Endothelial cell of umbilical vein (primary cell): ENCODE measurements at regions not wholly inside any gene's neighbourhood (a gene's known extent, or its start where the extent isn't known, plus 50 kb on each side); places are given as distances from the start of the nearest gene placed in this dataset.

Experiments used
- BruUV-seq: library from RNA; stranded (reverse); fragments of 400-500 nt; replicated peaks from 2 replicates; lab custom pipeline; 2021; lab: Mats Ljungman, UMichigan
- CTCF ChIA-PET: fragments of 300-600, 350-600 bp; sonication (Branson Sonifier 250); formaldehyde crosslinking; loops from one replicate; lab custom pipeline; 2021; ENCODE audit warnings: antibody characterized with exemption, inconsistent platforms; lab: Charles Lee
- POLR2A ChIA-PET: fragments of 300-600, 350-600 bp; sonication (Branson Sonifier 250); formaldehyde crosslinking; loops from one replicate; lab custom pipeline; 2021; ENCODE audit warnings: antibody characterized with exemption, inconsistent platforms; lab: Charles Lee
- DNase-seq: peaks from one replicate; pipeline ENCODE4 v3.0.0-alpha.2; 2011; ENCODE audit warnings: low read depth, low spot score
- FAIRE-seq: peaks from 2 replicates; lab custom pipeline; 2011; peaks lifted over from hg19 to GRCh38; lab: Jason Lieb, UNC
- H2AFZ ChIP-seq: 2 replicates; pipeline ENCODE4 v1.6.0; 2012; ENCODE audit warnings: low read depth, low read length, control low read depth, inconsistent platforms
- H3K27ac ChIP-seq: 2 replicates; pipeline ENCODE4 v1.5.1; 2011; ENCODE audit warnings: low read depth, mild to moderate bottlenecking, control low read depth, low read length, moderate library complexity; ENCODE audit not compliant: insufficient read depth
- H3K27me3 ChIP-seq, 2 experiments: 2 replicates each; pipeline versions ENCODE4 v1.6.0 to v1.6.1; 2011; ENCODE audit warnings: low read length in 2 of 2, mixed read lengths in 1 of 2; ENCODE audit not compliant: control insufficient read depth in 2 of 2, insufficient read depth in 2 of 2
- H3K36me3 ChIP-seq, 2 experiments: 2 replicates in 1 of 2; 3 replicates in 1 of 2; pipeline ENCODE4 v1.5.1; 2011; ENCODE audit warnings: low read length in 2 of 2, mild to moderate bottlenecking in 1 of 2, moderate library complexity in 1 of 2; ENCODE audit not compliant: control insufficient read depth in 2 of 2, insufficient read depth in 2 of 2; ENCODE audit errors: extremely low read depth in 1 of 2
- H3K4me1 ChIP-seq: 3 replicates; pipeline ENCODE4 v1.5.1; 2011; ENCODE audit warnings: mild to moderate bottlenecking, low read length; ENCODE audit not compliant: control insufficient read depth, insufficient read depth; ENCODE audit errors: extremely low read depth
- H3K4me2 ChIP-seq: 2 replicates; pipeline ENCODE4 v1.6.1; 2011; ENCODE audit warnings: low read length, control low read depth, mixed read lengths; ENCODE audit not compliant: insufficient read depth
- H3K4me3 ChIP-seq, 3 experiments: fragments of 200-600 bp in 1 of 3; sonication (generic), shearing (Covaris generic) in 1 of 3; replicated peaks in 1 of 3; 2 replicates each; pipeline ENCODE4 v1.5.1; 2011 to 2016; ENCODE audit warnings: control low read depth in 3 of 3, low read length in 3 of 3, mild to moderate bottlenecking in 2 of 3, inconsistent platforms in 1 of 3, low read depth in 1 of 3, moderate library complexity in 1 of 3; ENCODE audit not compliant: insufficient read depth in 1 of 3
- H3K79me2 ChIP-seq: 2 replicates; pipeline ENCODE4 v1.6.0; 2012; ENCODE audit warnings: low read length, inconsistent platforms; ENCODE audit not compliant: control insufficient read depth, insufficient read depth
- H3K9ac ChIP-seq: replicated peaks from 2 replicates; pipeline ENCODE3; 2011; ENCODE audit warnings: low read length, control low read depth; ENCODE audit not compliant: insufficient read depth; ENCODE audit errors: extremely low read depth
- H3K9me1 ChIP-seq: replicated peaks from 3 replicates; pipeline ENCODE4 v1.6.0; 2011; ENCODE audit warnings: mild to moderate bottlenecking, low read length; ENCODE audit not compliant: control insufficient read depth, insufficient read depth; ENCODE audit errors: extremely low read depth
- H3K9me3 ChIP-seq: replicated peaks from 2 replicates; pipeline ENCODE4 v1.5.1; 2012; ENCODE audit warnings: low read length, inconsistent platforms; ENCODE audit not compliant: control insufficient read depth, insufficient read depth
- H4K20me1 ChIP-seq: replicated peaks from 2 replicates; pipeline ENCODE3; 2011; ENCODE audit warnings: mild to moderate bottlenecking, low read length; ENCODE audit not compliant: control insufficient read depth, insufficient read depth; ENCODE audit errors: extremely low read depth
- EZH2 ChIP-seq: IDR thresholded peaks from 2 replicates; pipeline ENCODE4 v1.6.1; 2012; ENCODE audit warnings: borderline replicate concordance, low read depth, mild to moderate bottlenecking, moderate library complexity, low read length, inconsistent platforms; ENCODE audit not compliant: severe bottlenecking
- FOS ChIP-seq: IDR thresholded peaks from 2 replicates; pipeline ENCODE4 v1.6.1; 2011; ENCODE audit warnings: mild to moderate bottlenecking, low read length, moderate library complexity, borderline replicate concordance; ENCODE audit not compliant: insufficient read depth
- GATA2 ChIP-seq: IDR thresholded peaks from 2 replicates; pipeline ENCODE4 v1.7.0; 2011; ENCODE audit warnings: low read depth, mild to moderate bottlenecking, moderate library complexity, mixed read lengths, low read length; ENCODE audit not compliant: insufficient read length, insufficient read depth
- JUN ChIP-seq: IDR thresholded peaks from 2 replicates; pipeline ENCODE4 v1.6.1; 2011; ENCODE audit warnings: borderline replicate concordance, low read depth; ENCODE audit not compliant: insufficient read length, insufficient read depth
- MAX ChIP-seq: IDR thresholded peaks from 2 replicates; pipeline ENCODE4 v1.6.1; 2011; ENCODE audit not compliant: insufficient read depth, insufficient read length
- MYC ChIP-seq: IDR thresholded peaks from one replicate; pipeline ENCODE4 v1.6.1; 2011; ENCODE audit warnings: mild to moderate bottlenecking, low read depth, low read length
- POLR2A ChIP-seq: IDR thresholded peaks from 2 replicates; pipeline ENCODE4 v1.6.1; 2012; ENCODE audit warnings: low read depth, mild to moderate bottlenecking, control low read depth, low read length
- POLR2AphosphoS5 ChIP-seq: IDR thresholded peaks from 2 replicates; pipeline ENCODE4 v1.6.1; 2012; ENCODE audit warnings: low read depth, mild to moderate bottlenecking, control low read depth, low read length, moderate library complexity; ENCODE audit not compliant: insufficient read depth
- dilution Hi-C: fragments of 300-500 bp; cut with MboI; formaldehyde crosslinking; loops from one replicate; pipeline ENCODE4 v1.15.0; 2019; ENCODE audit warnings: low sequenced_read_pairs; ENCODE audit not compliant: extremely low pct_ligation_motif_present
- intact Hi-C: fragments of 100-400 bp; cut with micrococcal nuclease; formaldehyde crosslinking; loops from one replicate; pipeline ENCODE4 v1.10.0; 2022
- TF ChIP-seq, protein P1 (sequence below), 2 donors: IDR thresholded peaks; 1 replicate in 1 of 2; 2 replicates in 1 of 2; pipeline ENCODE4 v1.5.1; 2011; ENCODE audit warnings: low read length in 2 of 2, mild to moderate bottlenecking in 2 of 2, moderate library complexity in 2 of 2, control low read depth in 1 of 2, inconsistent platforms in 1 of 2, low read depth in 1 of 2; ENCODE audit not compliant: insufficient read depth in 1 of 2; ENCODE audit errors: extremely low read depth in 1 of 2

DNA sequence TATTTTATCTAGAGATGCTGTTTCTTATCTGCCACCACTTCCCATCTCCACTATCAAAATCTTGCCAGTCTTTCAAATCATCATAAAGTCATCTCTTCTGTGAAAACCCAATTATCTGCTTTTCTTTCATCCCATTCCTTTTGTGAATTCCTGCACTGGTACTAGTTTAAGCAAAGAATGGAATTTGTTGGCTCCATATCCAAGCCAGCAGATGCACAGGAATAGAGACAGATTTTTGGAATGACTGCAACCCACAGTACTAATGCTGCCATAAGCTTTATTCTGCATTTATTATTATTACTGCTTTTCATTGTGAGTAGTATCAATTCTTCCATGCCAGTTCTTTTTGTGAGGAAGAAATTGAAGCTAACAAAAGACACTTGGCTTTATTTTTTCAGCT is 616.7 kb downstream of the RAPGEF2 start:
- H3K9me3 ChIP-seq, result peaks cover 2% of the 10 kb centered on the region
- H3K4me2 ChIP-seq, result no peak overlapping the region
- no peak for DNase-seq
- no peaks in the 10 kb centered on the region for H3K4me1 ChIP-seq
- H4K20me1 ChIP-seq, result no peaks in the 10 kb centered on the region
- no peak overlapping the region for H3K9ac ChIP-seq
- H3K27ac ChIP-seq, result no peak overlapping the region
- no peaks in the 10 kb centered on the region for H3K27me3 ChIP-seq
- no peak overlapping the region for H2AFZ ChIP-seq
- no peak for FAIRE-seq
- no peaks in the 10 kb centered on the region for H3K36me3 ChIP-seq
- TF ChIP-seq JUN, result no peak
- no peak for TF ChIP-seq GATA2
- TF ChIP-seq, protein P1, sequence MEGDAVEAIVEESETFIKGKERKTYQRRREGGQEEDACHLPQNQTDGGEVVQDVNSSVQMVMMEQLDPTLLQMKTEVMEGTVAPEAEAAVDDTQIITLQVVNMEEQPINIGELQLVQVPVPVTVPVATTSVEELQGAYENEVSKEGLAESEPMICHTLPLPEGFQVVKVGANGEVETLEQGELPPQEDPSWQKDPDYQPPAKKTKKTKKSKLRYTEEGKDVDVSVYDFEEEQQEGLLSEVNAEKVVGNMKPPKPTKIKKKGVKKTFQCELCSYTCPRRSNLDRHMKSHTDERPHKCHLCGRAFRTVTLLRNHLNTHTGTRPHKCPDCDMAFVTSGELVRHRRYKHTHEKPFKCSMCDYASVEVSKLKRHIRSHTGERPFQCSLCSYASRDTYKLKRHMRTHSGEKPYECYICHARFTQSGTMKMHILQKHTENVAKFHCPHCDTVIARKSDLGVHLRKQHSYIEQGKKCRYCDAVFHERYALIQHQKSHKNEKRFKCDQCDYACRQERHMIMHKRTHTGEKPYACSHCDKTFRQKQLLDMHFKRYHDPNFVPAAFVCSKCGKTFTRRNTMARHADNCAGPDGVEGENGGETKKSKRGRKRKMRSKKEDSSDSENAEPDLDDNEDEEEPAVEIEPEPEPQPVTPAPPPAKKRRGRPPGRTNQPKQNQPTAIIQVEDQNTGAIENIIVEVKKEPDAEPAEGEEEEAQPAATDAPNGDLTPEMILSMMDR (IDR thresholded peaks at IDR 0.05; ENCODE audit: extremely low read depth in 1 of 2, insufficient read depth in 1 of 2, low read depth in 1 of 2, low read length in 2 of 2), result no peak
- TF ChIP-seq MYC, result no peak
- no peak for TF ChIP-seq FOS
- POLR2A ChIA-PET, result no interaction called here
- no peaks in the 10 kb centered on the region for H3K9me1 ChIP-seq
- no TSS peak for BruUV-seq
- intact Hi-C loops, result no loop called here
- no peaks in the 10 kb centered on the region for H3K79me2 ChIP-seq
- CTCF ChIA-PET, result no interaction called here
- H3K4me3 ChIP-seq, result no peak overlapping the region
- dilution Hi-C loops, result no loop called here

DNA sequence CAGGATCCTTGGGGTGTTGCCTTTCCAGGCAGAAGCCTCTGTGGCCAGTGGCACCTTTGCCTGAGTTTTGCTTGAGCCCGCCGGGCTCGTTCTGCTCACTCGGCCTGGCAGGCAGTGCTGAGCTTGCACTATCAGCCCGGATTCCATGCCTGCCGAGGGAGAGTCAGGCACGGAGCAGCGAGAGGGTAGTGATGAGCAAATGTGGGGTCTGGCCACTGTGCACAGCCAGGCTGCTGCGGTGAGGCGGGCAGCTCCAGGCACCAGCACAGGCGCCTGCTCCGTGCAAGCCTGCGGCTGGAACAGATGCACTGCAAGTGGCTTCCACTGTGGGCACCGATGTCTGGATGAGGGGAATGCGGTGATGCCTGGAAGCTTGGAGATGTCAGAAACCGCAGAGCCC is 619.2 kb downstream of the RAPGEF2 start:
- Histone ChIP-seq H3K4me3 (no peak overlapping the region), H3K36me3 (no peaks in the 10 kb centered on the region), H3K9me3 (no peaks in the 10 kb centered on the region), H3K9ac (no peak overlapping the region), H3K9me1 (no peaks in the 10 kb centered on the region), H3K4me2 (no peak overlapping the region), H2AFZ (no peak overlapping the region), H3K27me3 (no peaks in the 10 kb centered on the region), H3K27ac (no peak overlapping the region), H3K4me1 (no peaks in the 10 kb centered on the region), H4K20me1 (no peaks in the 10 kb centered on the region), H3K79me2 (no peaks in the 10 kb centered on the region)
- FAIRE-seq (no peak), DNase-seq (no peak)
- dilution Hi-C loops, result no loop called here
- intact Hi-C loops, result no loop called here
- CTCF ChIA-PET, result no interaction called here
- no TSS peak for BruUV-seq
- POLR2A ChIA-PET, result no interaction called here
- TF ChIP-seq MAX (no peak), MYC (no peak), POLR2AphosphoS5 (no peak), JUN (no peak), POLR2A (no peak), GATA2 (no peak), EZH2 (no peak)
